Calu3 (cell line): ENCODE measurements at regions not wholly inside any gene's neighbourhood (a gene's known extent, or its start where the extent isn't known, plus 50 kb on each side); places are given as distances from the start of the nearest gene placed in this dataset.

ENCODE experiments used
- BruUV-seq: library from RNA; stranded (reverse); fragments of 400-500 nt; replicated peaks from 2 replicates; lab custom pipeline; 2021; lab: Mats Ljungman, UMichigan
- CTCF ChIA-PET: fragments of 300-600 bp; sonication (Branson Sonifier 250); formaldehyde crosslinking; loops from one replicate; lab custom pipeline; 2022; ENCODE audit warnings: antibody characterized with exemption; lab: Charles Lee
- DNase-seq: peaks from one replicate; pipeline ENCODE4 v3.0.0; 2022
- H3K27ac Mint-ChIP-seq: one replicate; pipeline ENCODE4 v1.8.0; 2022; ENCODE audit warnings: mixed read lengths; ENCODE audit not compliant: unreplicated experiment
- H3K27me3 Mint-ChIP-seq: one replicate; pipeline ENCODE4 v1.8.0; 2022; ENCODE audit warnings: mixed read lengths; ENCODE audit not compliant: unreplicated experiment
- H3K36me3 Mint-ChIP-seq: one replicate; pipeline ENCODE4 v1.8.0; 2022; ENCODE audit warnings: mild to moderate bottlenecking, moderate library complexity, mixed read lengths; ENCODE audit not compliant: insufficient read depth, unreplicated experiment
- H3K4me1 Mint-ChIP-seq: one replicate; pipeline ENCODE4 v1.8.0; 2022; ENCODE audit warnings: mild to moderate bottlenecking, low read depth, mixed read lengths; ENCODE audit not compliant: unreplicated experiment
- H3K4me3 Mint-ChIP-seq: one replicate; pipeline ENCODE4 v1.8.0; 2022; ENCODE audit warnings: mild to moderate bottlenecking, low read depth, moderate library complexity, mixed read lengths; ENCODE audit not compliant: unreplicated experiment
- H3K9me3 Mint-ChIP-seq: one replicate; pipeline ENCODE4 v1.8.0; 2022; ENCODE audit warnings: low read depth, mixed read lengths; ENCODE audit not compliant: unreplicated experiment
- intact Hi-C: fragments of 100-400 bp; cut with micrococcal nuclease; formaldehyde crosslinking; loops from one replicate; pipeline ENCODE4 v1.10.0; 2022; ENCODE audit not compliant: unreplicated experiment
- TF ChIP-seq, protein P1 (sequence below): fragments of 200-600 bp; IDR thresholded peaks from one replicate; pipeline ENCODE4 v1.8.0; 2022; ENCODE audit warnings: antibody characterized with exemption; ENCODE audit not compliant: unreplicated experiment

DNA sequence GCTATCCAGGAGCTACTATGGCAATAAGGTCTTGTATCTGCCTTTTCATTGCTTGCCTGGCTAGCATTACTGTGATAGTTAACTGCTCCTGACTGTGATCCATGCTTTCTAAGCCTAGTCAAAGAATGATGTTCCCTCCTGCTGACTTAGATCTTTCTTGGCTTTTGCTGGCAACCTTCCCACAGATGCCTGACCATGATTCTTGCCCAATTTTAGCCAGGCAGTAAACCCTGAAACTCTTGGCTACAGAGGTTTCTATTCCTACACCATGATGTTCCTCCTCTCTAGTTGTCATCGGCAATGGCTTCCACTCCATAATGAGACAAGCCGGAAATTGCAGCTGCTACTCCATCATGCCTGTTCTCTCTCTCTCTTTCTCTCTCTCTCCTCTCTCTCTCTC, 238.1 kb downstream of the HAO1 start:
- no peak for DNase-seq
- H3K27ac Mint-ChIP-seq, result no peak overlapping the region
- peaks cover 4% of the 10 kb centered on the region for H3K9me3 Mint-ChIP-seq
- TF ChIP-seq, protein P1, sequence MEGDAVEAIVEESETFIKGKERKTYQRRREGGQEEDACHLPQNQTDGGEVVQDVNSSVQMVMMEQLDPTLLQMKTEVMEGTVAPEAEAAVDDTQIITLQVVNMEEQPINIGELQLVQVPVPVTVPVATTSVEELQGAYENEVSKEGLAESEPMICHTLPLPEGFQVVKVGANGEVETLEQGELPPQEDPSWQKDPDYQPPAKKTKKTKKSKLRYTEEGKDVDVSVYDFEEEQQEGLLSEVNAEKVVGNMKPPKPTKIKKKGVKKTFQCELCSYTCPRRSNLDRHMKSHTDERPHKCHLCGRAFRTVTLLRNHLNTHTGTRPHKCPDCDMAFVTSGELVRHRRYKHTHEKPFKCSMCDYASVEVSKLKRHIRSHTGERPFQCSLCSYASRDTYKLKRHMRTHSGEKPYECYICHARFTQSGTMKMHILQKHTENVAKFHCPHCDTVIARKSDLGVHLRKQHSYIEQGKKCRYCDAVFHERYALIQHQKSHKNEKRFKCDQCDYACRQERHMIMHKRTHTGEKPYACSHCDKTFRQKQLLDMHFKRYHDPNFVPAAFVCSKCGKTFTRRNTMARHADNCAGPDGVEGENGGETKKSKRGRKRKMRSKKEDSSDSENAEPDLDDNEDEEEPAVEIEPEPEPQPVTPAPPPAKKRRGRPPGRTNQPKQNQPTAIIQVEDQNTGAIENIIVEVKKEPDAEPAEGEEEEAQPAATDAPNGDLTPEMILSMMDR, result no peak
- H3K4me3 Mint-ChIP-seq, result no peak overlapping the region
- H3K27me3 Mint-ChIP-seq, result no peaks in the 10 kb centered on the region
- BruUV-seq, result no TSS peak
- intact Hi-C loops, result no loop called here
- H3K4me1 Mint-ChIP-seq, result peaks cover 1% of the 10 kb centered on the region
- H3K36me3 Mint-ChIP-seq, result no peaks in the 10 kb centered on the region
- CTCF ChIA-PET, result no interaction called here

DNA sequence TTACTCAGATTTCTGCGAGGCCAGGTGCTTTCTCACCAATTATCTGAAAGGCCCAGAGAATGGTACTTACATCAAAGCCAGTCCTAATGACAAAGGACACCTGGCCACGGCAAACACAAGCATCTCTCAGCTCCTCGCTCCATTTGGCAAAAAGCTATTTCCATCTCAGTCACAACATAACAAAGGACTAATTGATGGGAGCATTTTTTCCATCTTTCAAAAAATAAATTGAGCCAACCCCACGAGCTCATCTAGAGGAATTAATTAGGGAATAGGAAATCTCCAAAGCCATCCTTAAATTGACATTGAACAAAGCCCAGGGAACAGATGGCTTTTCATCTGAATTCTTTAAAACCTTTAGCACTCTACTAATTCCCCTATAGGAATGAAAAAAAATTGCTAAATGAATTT, 236.7 kb downstream of the HAO1 start:
- TF ChIP-seq, protein P1, result no peak
- H3K4me1 Mint-ChIP-seq, result no peaks in the 10 kb centered on the region
- H3K27ac Mint-ChIP-seq, result no peak overlapping the region
- intact Hi-C loops, result no loop called here
- H3K36me3 Mint-ChIP-seq, result no peaks in the 10 kb centered on the region
- CTCF ChIA-PET, result no interaction called here
- H3K27me3 Mint-ChIP-seq, result no peaks in the 10 kb centered on the region
- no peak overlapping the region for H3K4me3 Mint-ChIP-seq
- DNase-seq, result no peak
- no TSS peak for BruUV-seq
- H3K9me3 Mint-ChIP-seq, result peaks cover 4% of the 10 kb centered on the region

DNA sequence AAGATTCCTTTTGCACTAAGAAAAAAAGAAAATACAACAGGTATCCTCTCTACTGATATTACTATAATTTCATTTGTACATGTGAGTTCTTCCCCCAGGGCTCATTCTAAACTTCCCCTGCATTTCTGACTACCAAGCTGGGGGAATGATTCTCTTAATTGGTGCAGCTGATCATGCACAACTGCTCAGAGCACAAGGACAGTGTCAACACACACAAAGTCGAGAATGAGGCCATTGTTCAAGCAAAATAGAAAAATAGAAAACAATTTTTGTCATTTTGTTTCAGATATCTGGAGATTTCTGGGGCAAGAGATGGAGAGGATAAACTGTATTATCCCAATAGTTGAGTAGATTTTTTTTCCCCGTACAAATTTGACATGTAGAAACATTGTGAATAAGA, 236.3 kb downstream of the HAO1 start:
- TF ChIP-seq, protein P1, result no peak
- H3K4me3 Mint-ChIP-seq, result no peak overlapping the region
- no TSS peak for BruUV-seq
- H3K4me1 Mint-ChIP-seq, result no peaks in the 10 kb centered on the region
- peaks cover 4% of the 10 kb centered on the region for H3K9me3 Mint-ChIP-seq
- intact Hi-C loops, result no loop called here
- no peak overlapping the region for H3K27ac Mint-ChIP-seq
- DNase-seq, result no peak
- no peaks in the 10 kb centered on the region for H3K27me3 Mint-ChIP-seq
- CTCF ChIA-PET, result no interaction called here
- H3K36me3 Mint-ChIP-seq, result no peaks in the 10 kb centered on the region

DNA sequence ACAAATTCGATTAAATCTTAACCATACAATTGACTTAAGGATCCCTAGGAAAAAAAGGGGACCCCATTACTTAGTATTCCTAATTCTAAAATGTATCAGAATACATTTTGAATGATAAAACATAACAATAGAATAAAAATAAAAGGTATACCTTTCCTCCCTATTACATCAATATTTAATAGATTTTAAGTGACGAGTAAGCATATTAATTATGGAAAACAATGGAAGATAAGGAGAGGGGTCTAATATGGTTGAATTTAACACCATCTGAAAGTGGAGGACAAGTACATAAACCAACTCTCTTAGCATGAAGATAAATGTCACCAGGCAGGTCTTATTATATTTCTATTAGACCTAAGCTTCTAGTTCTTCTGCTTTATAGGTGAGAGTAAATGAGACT, 232.1 kb downstream of the HAO1 start:
- Mint-ChIP-seq H3K27me3 (no peaks in the 10 kb centered on the region), H3K4me3 (no peak overlapping the region), H3K4me1 (no peaks in the 10 kb centered on the region), H3K27ac (no peak overlapping the region), H3K9me3 (no peaks in the 10 kb centered on the region), H3K36me3 (no peaks in the 10 kb centered on the region)
- no peak for DNase-seq
- CTCF ChIA-PET, result no interaction called here
- no TSS peak for BruUV-seq
- intact Hi-C loops, result no loop called here
- TF ChIP-seq, protein P1, result no peak
